ENCODE measurements at regions not wholly inside any gene's neighbourhood (a gene's known extent, or its start where the extent isn't known, plus 50 kb on each side); places are given as distances from the start of the nearest gene placed in this dataset.
"Not testable (repeated sequence)": the region's sequence is repeated elsewhere in the genome, so short reads cannot be mapped to it uniquely, and the experiment has no call there.

- ATAC-seq (no peak), DNase-seq (no peak)
- Mint-ChIP-seq H3K4me1 (no peaks in the 10 kb centered on the region), H3K9me3 (ENCODE audit: low read depth) (peaks cover under 1% of the 10 kb centered on the region), H3K27me3 (no peaks in the 10 kb centered on the region), H3K27ac (no peak overlapping the region), H3K36me3 (no peaks in the 10 kb centered on the region), H3K4me3 (no peak overlapping the region)
- CTCF ChIA-PET = no interaction called here
Observed at GRCh38 chr3:166435469-166436057, 598.3 kb upstream of the BCHE start.

GRCh38 chr3:166433060-166433459 lies 595.8 kb upstream of the BCHE start:
- CTCF ChIA-PET = no interaction called here
- H3K4me1 Mint-ChIP-seq = no peaks in the 10 kb centered on the region
- ATAC-seq (no peak), DNase-seq (no peak)
- H3K27me3 Mint-ChIP-seq = no peaks in the 10 kb centered on the region
- H3K27ac Mint-ChIP-seq = no peak overlapping the region
- no peaks in the 10 kb centered on the region for H3K36me3 Mint-ChIP-seq
- peaks cover 5% of the 10 kb centered on the region for H3K9me3 Mint-ChIP-seq (ENCODE audit: low read depth)
- H3K4me3 Mint-ChIP-seq = no peak overlapping the region

- ATAC-seq (no peak), DNase-seq (no peak)
- CTCF ChIA-PET = no interaction called here
- Mint-ChIP-seq H3K4me3 (no peak overlapping the region), H3K9me3 (ENCODE audit: low read depth) (peaks cover 19% of the 10 kb centered on the region), H3K36me3 (no peaks in the 10 kb centered on the region), H3K27me3 (no peaks in the 10 kb centered on the region), H3K4me1 (no peaks in the 10 kb centered on the region), H3K27ac (no peak overlapping the region)
Observed at GRCh38 chr3:166425900-166426611, 588.8 kb upstream of the BCHE start.

- ATAC-seq (no peak), DNase-seq (no peak)
- no peaks in the 10 kb centered on the region for H3K36me3 Mint-ChIP-seq
- H3K9me3 Mint-ChIP-seq (ENCODE audit: low read depth) = peaks cover 17% of the 10 kb centered on the region
- no peaks in the 10 kb centered on the region for H3K27me3 Mint-ChIP-seq
- H3K4me3 Mint-ChIP-seq = no peak overlapping the region
- H3K27ac Mint-ChIP-seq = no peak overlapping the region
- H3K4me1 Mint-ChIP-seq = no peaks in the 10 kb centered on the region
- CTCF ChIA-PET = no interaction called here
Observed at GRCh38 chr3:166425021-166425420, 587.8 kb upstream of the BCHE start.

GRCh38 chr3:166423824-166424513 lies 586.7 kb upstream of the BCHE start:
- H3K4me3 Mint-ChIP-seq, CTCF ChIA-PET, H3K36me3 Mint-ChIP-seq, H3K27me3 Mint-ChIP-seq, H3K27ac Mint-ChIP-seq, ATAC-seq, H3K4me1 Mint-ChIP-seq, DNase-seq: not testable (repeated sequence)
- peaks cover 17% of the 10 kb centered on the region for H3K9me3 Mint-ChIP-seq (ENCODE audit: low read depth)

GRCh38 chr3:166422556-166422955 lies 585.3 kb upstream of the BCHE start:
- Mint-ChIP-seq H3K4me3 (no peak overlapping the region), H3K4me1 (no peaks in the 10 kb centered on the region), H3K27me3 (no peaks in the 10 kb centered on the region), H3K36me3 (no peaks in the 10 kb centered on the region), H3K27ac (no peak overlapping the region), H3K9me3 (ENCODE audit: low read depth) (peaks cover 17% of the 10 kb centered on the region)
- DNase-seq = no peak
- CTCF ChIA-PET = no interaction called here
- ATAC-seq = no peak

- Mint-ChIP-seq H3K36me3 (no peaks in the 10 kb centered on the region), H3K27me3 (no peaks in the 10 kb centered on the region), H3K9me3 (ENCODE audit: low read depth) (peaks cover 11% of the 10 kb centered on the region), H3K4me3 (no peak overlapping the region), H3K4me1 (no peaks in the 10 kb centered on the region), H3K27ac (no peak overlapping the region)
- CTCF ChIA-PET = no interaction called here
- DNase-seq = no peak
- ATAC-seq = no peak
Observed at GRCh38 chr3:166420071-166420470, 582.8 kb upstream of the BCHE start.

GRCh38 chr3:166405896-166406295 lies 568.7 kb upstream of the BCHE start:
- CTCF ChIA-PET = no interaction called here
- ATAC-seq (no peak), DNase-seq (no peak)
- Mint-ChIP-seq H3K27me3 (no peaks in the 10 kb centered on the region), H3K4me3 (no peak overlapping the region), H3K4me1 (no peaks in the 10 kb centered on the region), H3K27ac (no peak overlapping the region), H3K9me3 (ENCODE audit: low read depth) (peaks cover 4% of the 10 kb centered on the region), H3K36me3 (no peaks in the 10 kb centered on the region)

- ATAC-seq (no peak), DNase-seq (no peak)
- no peaks in the 10 kb centered on the region for H3K4me1 Mint-ChIP-seq
- CTCF ChIA-PET = no interaction called here
- no peak overlapping the region for H3K27ac Mint-ChIP-seq
- H3K36me3 Mint-ChIP-seq = no peaks in the 10 kb centered on the region
- peaks cover 4% of the 10 kb centered on the region for H3K9me3 Mint-ChIP-seq (ENCODE audit: low read depth)
- no peaks in the 10 kb centered on the region for H3K27me3 Mint-ChIP-seq
- no peak overlapping the region for H3K4me3 Mint-ChIP-seq
Observed at GRCh38 chr3:166405465-166405864, 568.2 kb upstream of the BCHE start.

- no peak for DNase-seq
- H3K4me3 Mint-ChIP-seq = no peak overlapping the region
- CTCF ChIA-PET = no interaction called here
- H3K9me3 Mint-ChIP-seq (ENCODE audit: low read depth) = peaks cover 2% of the 10 kb centered on the region
- H3K4me1 Mint-ChIP-seq = no peaks in the 10 kb centered on the region
- no peaks in the 10 kb centered on the region for H3K36me3 Mint-ChIP-seq
- no peaks in the 10 kb centered on the region for H3K27me3 Mint-ChIP-seq
- no peak for ATAC-seq
- H3K27ac Mint-ChIP-seq = no peak overlapping the region
Observed at GRCh38 chr3:166390303-166390702, 553.1 kb upstream of the BCHE start.

GRCh38 chr3:166388321-166388720 lies 551.1 kb upstream of the BCHE start:
- H3K4me3 Mint-ChIP-seq = no peak overlapping the region
- H3K36me3 Mint-ChIP-seq = no peaks in the 10 kb centered on the region
- no peak overlapping the region for H3K27ac Mint-ChIP-seq
- no peak for ATAC-seq
- H3K4me1 Mint-ChIP-seq = no peaks in the 10 kb centered on the region
- DNase-seq = no peak
- no peaks in the 10 kb centered on the region for H3K27me3 Mint-ChIP-seq
- CTCF ChIA-PET = no interaction called here
- peaks cover 2% of the 10 kb centered on the region for H3K9me3 Mint-ChIP-seq (ENCODE audit: low read depth)

- Mint-ChIP-seq H3K4me3 (no peak overlapping the region), H3K4me1 (no peaks in the 10 kb centered on the region), H3K27me3 (no peaks in the 10 kb centered on the region), H3K36me3 (no peaks in the 10 kb centered on the region), H3K9me3 (ENCODE audit: low read depth) (peaks cover 5% of the 10 kb centered on the region), H3K27ac (no peak overlapping the region)
- CTCF ChIA-PET = no interaction called here
- DNase-seq (no peak), ATAC-seq (no peak)
Observed at GRCh38 chr3:166372571-166373106, 535.4 kb upstream of the BCHE start.

GRCh38 chr3:166367947-166368533 lies 530.8 kb upstream of the BCHE start:
- H3K4me1 Mint-ChIP-seq = no peaks in the 10 kb centered on the region
- CTCF ChIA-PET = no interaction called here
- ATAC-seq (no peak), DNase-seq (no peak)
- no peak overlapping the region for H3K27ac Mint-ChIP-seq
- no peaks in the 10 kb centered on the region for H3K36me3 Mint-ChIP-seq
- no peak overlapping the region for H3K4me3 Mint-ChIP-seq
- H3K27me3 Mint-ChIP-seq = no peaks in the 10 kb centered on the region
- H3K9me3 Mint-ChIP-seq (ENCODE audit: low read depth) = peaks cover 5% of the 10 kb centered on the region

- Mint-ChIP-seq H3K9me3 (ENCODE audit: low read depth) (peaks cover 3% of the 10 kb centered on the region), H3K4me1 (no peaks in the 10 kb centered on the region), H3K4me3 (no peak overlapping the region), H3K27ac (no peak overlapping the region), H3K36me3 (no peaks in the 10 kb centered on the region), H3K27me3 (no peaks in the 10 kb centered on the region)
- DNase-seq = no peak
- CTCF ChIA-PET = no interaction called here
- ATAC-seq = no peak
Observed at GRCh38 chr3:166362698-166363097, 525.5 kb upstream of the BCHE start.
